ENCODE measurements at regions not wholly inside any gene's neighbourhood (a gene's known extent, or its start where the extent isn't known, plus 50 kb on each side); places are given as distances from the start of the nearest gene placed in this dataset.

- Mint-ChIP-seq H3K9me3 (ENCODE audit: insufficient read depth) (no peaks in the 10 kb centered on the region), H3K4me3 (no peak overlapping the region), H3K27me3 (no peaks in the 10 kb centered on the region), H3K27ac (no peak overlapping the region), H3K4me1 (no peaks in the 10 kb centered on the region)
- Histone ChIP-seq H3K4me1 (ENCODE audit: control insufficient read depth in 2 of 2, insufficient read depth in 2 of 2, low read length in 2 of 2) (no peaks in the 10 kb centered on the region), H3K27me3 (replicated peaks in 1 of 4; ENCODE audit: control extremely low read depth in 1 of 4, control insufficient read depth in 3 of 4, insufficient read depth in 4 of 4, low read length in 3 of 4) (no peaks in the 10 kb centered on the region), H3K27ac (ENCODE audit: low read length in 2 of 2) (no peak overlapping the region), H3K79me2 (ENCODE audit: control insufficient read depth, insufficient read depth, low read length) (no peaks in the 10 kb centered on the region), H3K9ac (ENCODE audit: low read length) (no peak overlapping the region), H3K4me2 (replicated peaks; ENCODE audit: low read depth, low read length, poor library complexity, severe bottlenecking) (no peak overlapping the region), H2AFZ (ENCODE audit: insufficient read depth, low read depth, low read length, poor library complexity, severe bottlenecking) (no peak overlapping the region), H3K4me3 (ENCODE audit: control extremely low read depth in 1 of 5, extremely low read depth in 1 of 5, insufficient read depth in 1 of 5, low read depth in 2 of 5, low read length in 4 of 5) (no peak overlapping the region), H3K36me3 (replicated peaks in 1 of 2; ENCODE audit: control extremely low read depth in 1 of 2, control insufficient read depth in 1 of 2, extremely low read depth in 1 of 2, insufficient read depth in 2 of 2, low read length in 1 of 2) (no peaks in the 10 kb centered on the region), H3K9me3 (ENCODE audit: control extremely low read depth in 1 of 3, control insufficient read depth in 2 of 3, insufficient read depth in 1 of 3, low read length in 2 of 3) (no peaks in the 10 kb centered on the region), H4K20me1 (ENCODE audit: control insufficient read depth, insufficient read depth, low read length, poor library complexity, severe bottlenecking) (no peaks in the 10 kb centered on the region)
- DNase-seq, result no peak
- ChIA-PET POLR2A (no interaction called here), CTCF (no interaction called here)
- no peak for TF ChIP-seq EZH2 (IDR thresholded peaks at IDR 0.05; ENCODE audit: borderline replicate concordance, insufficient read depth, low read depth, low read length, poor library complexity, severe bottlenecking)
- TF ChIP-seq, protein P1, sequence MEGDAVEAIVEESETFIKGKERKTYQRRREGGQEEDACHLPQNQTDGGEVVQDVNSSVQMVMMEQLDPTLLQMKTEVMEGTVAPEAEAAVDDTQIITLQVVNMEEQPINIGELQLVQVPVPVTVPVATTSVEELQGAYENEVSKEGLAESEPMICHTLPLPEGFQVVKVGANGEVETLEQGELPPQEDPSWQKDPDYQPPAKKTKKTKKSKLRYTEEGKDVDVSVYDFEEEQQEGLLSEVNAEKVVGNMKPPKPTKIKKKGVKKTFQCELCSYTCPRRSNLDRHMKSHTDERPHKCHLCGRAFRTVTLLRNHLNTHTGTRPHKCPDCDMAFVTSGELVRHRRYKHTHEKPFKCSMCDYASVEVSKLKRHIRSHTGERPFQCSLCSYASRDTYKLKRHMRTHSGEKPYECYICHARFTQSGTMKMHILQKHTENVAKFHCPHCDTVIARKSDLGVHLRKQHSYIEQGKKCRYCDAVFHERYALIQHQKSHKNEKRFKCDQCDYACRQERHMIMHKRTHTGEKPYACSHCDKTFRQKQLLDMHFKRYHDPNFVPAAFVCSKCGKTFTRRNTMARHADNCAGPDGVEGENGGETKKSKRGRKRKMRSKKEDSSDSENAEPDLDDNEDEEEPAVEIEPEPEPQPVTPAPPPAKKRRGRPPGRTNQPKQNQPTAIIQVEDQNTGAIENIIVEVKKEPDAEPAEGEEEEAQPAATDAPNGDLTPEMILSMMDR (IDR thresholded peaks at IDR 0.05), result no peak
- no peak for ATAC-seq (ENCODE audit: low read depth)
- intact Hi-C loops (cut with micrococcal nuclease), result no loop called here
Observed at GRCh38 chr5:60226128-60226527, 332.6 kb upstream of the PDE4D start.

GRCh38 chr5:60223342-60223741, 329.8 kb upstream of the PDE4D start:
- H3K79me2 ChIP-seq (ENCODE audit: control insufficient read depth, insufficient read depth, low read length), result no peaks in the 10 kb centered on the region
- TF ChIP-seq EZH2 (IDR thresholded peaks at IDR 0.05; ENCODE audit: borderline replicate concordance, insufficient read depth, low read depth, low read length, poor library complexity, severe bottlenecking), result no peak
- TF ChIP-seq, protein P1 (IDR thresholded peaks at IDR 0.05), result no peak
- no peaks in the 10 kb centered on the region for H3K4me1 ChIP-seq (ENCODE audit: control insufficient read depth in 2 of 2, insufficient read depth in 2 of 2, low read length in 2 of 2)
- H3K27ac ChIP-seq (ENCODE audit: low read length in 2 of 2), result no peak overlapping the region
- no CpG with 5 or more reads among the region's 3 CpGs for WGBS (ENCODE audit: insufficient coverage)
- no peak for ATAC-seq (ENCODE audit: low read depth)
- H3K9me3 Mint-ChIP-seq (ENCODE audit: insufficient read depth), result no peaks in the 10 kb centered on the region
- H3K4me3 ChIP-seq (ENCODE audit: control extremely low read depth in 1 of 5, extremely low read depth in 1 of 5, insufficient read depth in 1 of 5, low read depth in 2 of 5, low read length in 4 of 5), result no peak overlapping the region
- H3K27me3 ChIP-seq (replicated peaks in 1 of 4; ENCODE audit: control extremely low read depth in 1 of 4, control insufficient read depth in 3 of 4, insufficient read depth in 4 of 4, low read length in 3 of 4), result no peaks in the 10 kb centered on the region
- DNase-seq, result no peak
- no peaks in the 10 kb centered on the region for H3K27me3 Mint-ChIP-seq
- ChIA-PET CTCF (no interaction called here), POLR2A (no interaction called here)
- H4K20me1 ChIP-seq (ENCODE audit: control insufficient read depth, insufficient read depth, low read length, poor library complexity, severe bottlenecking), result no peaks in the 10 kb centered on the region
- intact Hi-C loops (cut with micrococcal nuclease), result no loop called here
- H3K27ac Mint-ChIP-seq, result no peak overlapping the region
- H2AFZ ChIP-seq (ENCODE audit: insufficient read depth, low read depth, low read length, poor library complexity, severe bottlenecking), result no peak overlapping the region
- no peaks in the 10 kb centered on the region for H3K9me3 ChIP-seq (ENCODE audit: control extremely low read depth in 1 of 3, control insufficient read depth in 2 of 3, insufficient read depth in 1 of 3, low read length in 2 of 3)
- H3K4me3 Mint-ChIP-seq, result no peak overlapping the region
- H3K9ac ChIP-seq (ENCODE audit: low read length), result no peak overlapping the region
- no peaks in the 10 kb centered on the region for H3K4me1 Mint-ChIP-seq
- H3K4me2 ChIP-seq (replicated peaks; ENCODE audit: low read depth, low read length, poor library complexity, severe bottlenecking), result no peak overlapping the region
- H3K36me3 ChIP-seq (replicated peaks in 1 of 2; ENCODE audit: control extremely low read depth in 1 of 2, control insufficient read depth in 1 of 2, extremely low read depth in 1 of 2, insufficient read depth in 2 of 2, low read length in 1 of 2), result no peaks in the 10 kb centered on the region
